SKM-1 (cell line): ENCODE measurements at regions not wholly inside any gene's neighbourhood (a gene's known extent, or its start where the extent isn't known, plus 50 kb on each side); places are given as distances from the start of the nearest gene placed in this dataset.
"Not testable (repeated sequence)": the region's sequence is repeated elsewhere in the genome, so short reads cannot be mapped to it uniquely, and the experiment has no call there.

ENCODE experiments used
- DNase-seq: peaks from one replicate; lab custom pipeline; 2025; ENCODE audit not compliant: unreplicated experiment; lab: John Stamatoyannopoulos, UW

GRCh38 chr22:19660583-19660982 is 53.7 kb upstream of the SEPTIN5 start:
- DNase-seq = not testable (repeated sequence)

DNA sequence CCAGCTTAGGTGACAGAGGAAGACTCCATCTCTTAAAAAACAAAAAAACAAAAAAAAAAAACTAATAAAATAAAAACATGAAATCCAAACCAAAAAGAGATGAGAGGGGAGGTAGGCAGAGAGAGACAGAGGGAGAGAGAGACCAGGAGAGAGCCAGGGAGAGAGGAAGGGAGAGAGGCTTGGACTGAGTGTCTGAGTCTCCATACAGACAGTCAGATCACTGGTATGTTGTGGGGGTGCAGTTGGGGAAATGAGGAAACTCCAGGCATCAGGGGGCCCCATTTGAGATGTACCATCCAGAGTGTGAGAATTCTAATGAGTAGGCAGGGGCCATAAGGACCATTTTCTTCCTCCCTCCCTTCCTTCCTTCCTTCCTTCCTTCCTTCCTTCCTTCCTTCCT is 53.1 kb upstream of the SEPTIN5 start:
- no peak for DNase-seq

- not testable (repeated sequence) for DNase-seq
Observed at GRCh38 chr22:19662049-19662684, 52.1 kb upstream of the SEPTIN5 start.

DNA sequence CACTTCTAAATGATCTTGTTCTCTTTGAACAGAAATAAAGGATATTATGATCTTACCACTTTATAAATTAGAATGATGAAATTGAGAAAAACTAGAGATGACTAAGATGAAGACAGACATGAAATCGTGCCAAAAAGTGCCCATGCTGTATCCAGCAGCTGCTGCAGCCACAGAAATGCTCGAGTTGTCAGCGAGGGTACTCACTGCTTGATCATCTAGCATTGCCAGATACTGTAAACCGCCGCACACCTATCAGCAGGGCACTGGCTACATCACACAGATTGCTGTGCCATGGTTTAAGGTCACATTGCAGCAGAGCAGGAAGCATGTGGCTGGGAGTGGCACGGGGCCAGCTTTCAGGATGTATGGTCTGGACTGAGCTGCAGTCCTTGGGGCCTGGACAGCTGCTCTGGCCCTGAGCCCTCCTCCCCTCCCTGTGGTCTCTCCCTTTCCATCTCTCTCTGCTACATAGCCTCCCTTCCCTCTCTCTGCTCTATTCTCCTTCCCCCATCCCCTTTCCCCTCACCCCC is 51.0 kb upstream of the SEPTIN5 start:
- no peak for DNase-seq

- DNase-seq = no peak
Observed at GRCh38 chr22:19663821-19664355, 50.4 kb upstream of the SEPTIN5 start.

GRCh38 chr22:19664406-19664805 is 49.9 kb upstream of the SEPTIN5 start:
- no peak for DNase-seq
